GM19395 (cell line): ENCODE measurements at regions not wholly inside any gene's neighbourhood (a gene's known extent, or its start where the extent isn't known, plus 50 kb on each side); places are given as distances from the start of the nearest gene placed in this dataset.
"Not testable (repeated sequence)": the region's sequence is repeated elsewhere in the genome, so short reads cannot be mapped to it uniquely, and the experiment has no call there.

Source experiments
- ATAC-seq: cut with Tn5 transposase; IDR thresholded peaks from one replicate; pipeline ENCODE4 v1.9.1; 2021; ENCODE audit warnings: mild to moderate bottlenecking, moderate library complexity; ENCODE audit not compliant: unreplicated experiment

DNA sequence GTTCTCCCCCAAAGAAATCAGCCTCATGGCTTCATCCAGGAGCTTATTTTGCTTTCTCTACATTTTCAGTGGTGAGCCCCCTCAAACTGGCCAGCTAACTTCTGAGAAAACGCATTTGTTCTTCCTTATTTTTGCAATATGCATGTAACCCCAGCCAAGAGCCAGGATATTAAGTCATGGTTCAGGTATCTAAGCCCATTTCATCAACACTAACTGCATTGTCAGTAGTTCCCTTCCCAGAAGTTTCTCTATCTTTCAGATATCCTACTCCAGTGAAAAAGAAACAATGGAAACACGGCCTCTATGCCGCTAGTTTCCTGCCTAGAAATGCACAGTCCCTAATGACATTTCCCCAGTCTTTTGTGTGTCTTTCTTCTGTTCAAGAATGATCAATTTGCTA lies 102.8 kb upstream of the RASSF8 start:
- ATAC-seq: no peak

DNA sequence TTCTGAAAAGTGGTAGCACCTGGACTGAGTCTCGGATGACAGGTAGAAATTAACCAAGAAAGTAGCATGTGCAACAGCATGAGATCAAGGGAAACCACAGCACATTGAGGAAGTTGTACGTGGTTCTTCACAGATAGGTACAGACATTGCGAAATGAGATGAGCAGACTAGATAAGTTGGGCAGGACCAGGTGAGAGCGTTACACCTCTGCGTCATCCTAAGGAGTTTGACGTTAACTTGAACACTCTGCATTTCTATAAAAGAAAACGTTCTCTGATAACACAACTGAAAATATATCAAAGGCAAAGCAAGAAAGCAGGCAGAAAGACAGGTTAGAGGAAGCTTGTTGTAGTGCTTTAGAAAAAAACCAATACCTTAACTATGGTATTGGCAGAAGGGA lies 98.5 kb upstream of the RASSF8 start:
- ATAC-seq: no peak

DNA sequence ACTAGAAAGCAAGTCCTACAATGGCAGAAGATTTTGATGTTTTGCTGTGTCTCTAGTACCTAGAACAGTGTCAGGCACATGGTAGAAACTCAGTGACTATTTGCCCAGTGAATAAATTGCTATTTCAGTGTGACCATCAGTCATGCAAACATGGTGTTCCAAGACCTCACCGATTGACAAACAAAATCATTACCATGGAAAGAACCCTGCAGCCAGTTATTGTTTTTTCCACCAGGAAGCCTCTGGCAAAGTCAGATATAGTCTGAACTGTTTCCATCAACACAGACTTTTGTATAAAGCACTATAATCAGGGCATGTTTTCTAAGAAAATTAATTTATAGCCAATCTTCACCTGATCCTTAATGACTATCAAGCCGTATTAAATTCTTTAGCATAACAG lies 97.3 kb upstream of the RASSF8 start:
- no peak for ATAC-seq

DNA sequence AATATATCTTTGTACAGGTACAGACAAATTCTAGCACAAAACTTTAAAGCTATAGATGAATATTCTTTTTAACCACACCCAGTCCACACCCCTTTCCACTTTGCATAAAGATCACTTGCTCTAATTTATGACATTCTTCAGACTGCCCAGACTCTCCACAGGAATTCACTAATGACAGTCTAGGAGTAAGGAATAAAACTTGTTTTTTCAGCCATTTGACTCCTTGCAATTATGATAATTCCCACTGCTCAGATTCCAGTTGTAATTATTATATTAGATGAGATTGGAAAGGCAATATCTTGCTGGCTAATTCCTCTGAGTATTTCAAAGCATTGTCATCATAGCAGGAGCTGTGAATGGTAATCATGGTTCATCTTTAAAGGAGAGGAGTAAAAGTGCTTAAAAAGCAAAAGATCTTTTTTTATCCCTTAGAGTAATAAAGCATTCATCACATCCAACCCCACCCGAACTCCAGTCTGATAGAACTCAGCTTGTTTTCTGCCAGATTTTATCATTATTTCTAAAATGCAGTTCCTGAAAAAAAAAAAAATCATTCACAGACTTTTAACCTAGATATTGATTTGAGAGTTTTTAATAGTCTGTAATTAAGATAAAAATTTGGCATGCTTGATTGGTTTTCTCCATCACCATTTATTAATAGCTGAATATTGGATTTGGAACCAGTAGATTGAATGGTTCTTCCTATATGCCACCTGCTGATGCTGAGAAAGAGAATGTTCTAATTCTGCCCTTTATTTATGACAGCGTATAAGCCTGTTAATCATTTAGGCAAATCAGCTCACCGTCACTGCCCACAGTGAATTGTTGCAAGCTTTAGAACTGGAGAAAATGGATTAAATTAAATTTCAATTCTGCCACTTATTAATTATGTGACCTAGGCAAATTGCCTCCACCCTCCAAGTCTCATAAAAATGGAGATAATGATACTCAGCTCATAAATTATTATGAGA lies 93.9 kb upstream of the RASSF8 start:
- ATAC-seq: no peak

DNA sequence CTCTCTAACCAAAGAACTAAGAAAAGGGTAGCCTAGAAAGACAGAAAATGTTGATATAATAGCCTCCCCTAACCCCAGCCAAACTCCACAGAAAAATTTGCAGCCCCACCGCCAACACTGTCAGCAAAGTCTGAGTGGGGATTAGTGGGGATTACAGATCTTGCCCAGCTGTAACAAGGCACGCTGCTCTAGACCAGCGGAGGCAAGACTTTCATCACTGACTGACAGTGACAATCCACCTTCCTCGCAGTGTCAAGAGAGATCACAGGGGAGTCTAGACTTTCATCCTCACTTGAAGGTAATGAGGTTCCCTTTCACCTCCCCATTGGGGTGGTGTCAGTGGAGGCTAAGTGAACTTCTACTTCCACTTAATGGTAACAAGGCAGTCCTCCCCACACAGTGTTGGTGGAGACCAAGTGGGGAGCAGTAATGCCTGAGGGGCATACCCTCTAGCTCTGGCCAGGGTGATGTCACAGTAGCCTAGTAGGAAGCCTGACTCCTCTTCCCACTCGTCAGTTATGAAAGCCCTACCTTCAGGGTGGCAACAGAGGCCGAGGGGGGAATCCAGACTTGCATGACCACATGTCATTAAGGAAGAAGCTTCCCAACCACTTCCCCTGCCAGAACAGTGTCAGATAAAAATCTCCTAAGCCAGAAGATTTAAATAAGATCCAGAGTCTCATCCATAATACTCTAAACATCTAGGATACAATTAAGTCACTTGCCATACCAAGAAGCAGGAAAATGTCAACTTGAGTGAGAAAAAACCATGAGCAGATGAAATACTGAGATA lies 91.7 kb upstream of the RASSF8 start:
- no peak for ATAC-seq

DNA sequence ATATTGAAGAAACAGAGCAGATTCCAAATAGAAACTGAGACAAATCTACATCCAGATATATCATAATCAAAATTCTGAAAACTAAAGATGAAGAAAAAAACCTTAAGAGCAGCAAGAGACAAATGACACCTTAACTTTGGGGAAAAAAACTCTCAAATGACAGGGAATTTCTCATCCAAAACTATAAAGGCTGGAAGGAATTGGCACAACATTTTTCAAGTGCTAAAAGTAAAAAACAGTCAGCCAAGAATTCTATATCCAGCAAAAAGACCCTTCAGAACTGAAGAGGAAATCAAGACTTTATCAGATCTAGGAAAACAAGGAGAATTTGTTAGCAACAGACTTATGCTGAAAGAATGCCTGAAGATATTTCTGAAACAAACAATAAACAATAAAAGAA lies 90.3 kb upstream of the RASSF8 start:
- ATAC-seq: no peak

DNA sequence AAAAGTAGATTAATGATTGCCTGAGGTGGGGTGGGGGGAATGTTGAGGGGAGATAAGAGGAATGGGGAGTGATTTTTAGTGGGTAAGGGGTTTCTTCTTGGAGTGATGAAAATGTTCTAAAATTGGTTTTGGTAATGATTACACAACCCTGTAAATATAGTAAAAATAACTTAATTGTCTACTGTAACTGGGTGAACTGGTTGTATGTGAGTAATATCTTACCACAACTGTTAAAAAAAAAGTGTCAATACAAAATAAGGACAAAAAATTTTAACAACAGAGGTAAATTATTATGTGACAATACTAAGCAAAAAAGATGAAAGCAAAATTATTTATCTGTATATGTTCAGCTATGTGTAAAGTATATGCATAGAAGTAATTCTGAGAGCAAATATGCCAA lies 86.3 kb upstream of the RASSF8 start:
- no peak for ATAC-seq

DNA sequence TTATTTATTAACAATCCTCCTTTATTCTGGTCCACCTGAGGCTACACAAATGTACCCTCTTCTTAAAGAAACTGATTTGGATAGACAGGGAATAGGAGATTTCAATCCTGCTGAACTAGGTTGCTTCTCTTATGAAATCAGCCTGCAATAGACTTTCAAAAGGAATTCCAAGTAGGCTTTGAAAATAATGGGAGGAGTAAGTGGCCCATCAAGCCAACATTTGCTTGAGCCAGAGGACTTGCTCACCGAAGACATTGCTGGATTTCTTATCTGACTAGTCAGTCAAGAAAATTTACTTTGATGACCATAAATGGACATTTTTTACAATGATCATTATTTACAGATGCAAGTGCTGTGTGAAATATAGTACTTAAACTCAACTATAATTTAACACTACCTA lies 82.8 kb upstream of the RASSF8 start:
- ATAC-seq: no peak

DNA sequence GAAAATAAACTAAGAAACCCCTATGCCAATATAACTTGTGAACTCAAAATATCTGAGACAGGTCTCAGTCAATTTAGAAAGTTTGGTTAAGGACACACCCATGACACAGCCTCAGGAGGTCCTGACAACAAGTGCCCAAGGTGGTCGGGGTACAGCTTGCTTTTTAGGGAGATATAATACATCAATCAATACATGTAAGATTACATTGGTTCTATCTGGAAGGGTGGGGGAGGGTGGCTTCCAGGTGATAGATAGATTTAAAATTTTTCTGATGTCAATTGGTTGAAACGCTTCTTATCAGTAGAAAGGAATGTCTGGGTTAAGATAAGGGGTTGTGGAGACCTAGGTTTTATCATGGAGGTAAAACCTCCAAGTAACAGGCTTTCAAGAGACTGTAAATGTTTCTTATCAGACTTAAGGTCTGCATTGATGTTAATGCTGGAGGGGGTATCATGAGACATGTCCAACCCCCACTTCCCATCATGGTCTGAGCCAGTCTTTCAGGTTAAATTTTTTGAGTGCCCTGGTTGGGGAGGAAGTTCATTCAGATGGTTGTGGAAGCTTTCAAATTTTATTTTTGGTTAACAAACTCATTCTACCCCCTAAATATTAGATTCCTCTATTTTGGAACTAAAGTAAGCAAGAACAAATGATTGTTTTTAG lies 82.0 kb upstream of the RASSF8 start:
- no peak for ATAC-seq

DNA sequence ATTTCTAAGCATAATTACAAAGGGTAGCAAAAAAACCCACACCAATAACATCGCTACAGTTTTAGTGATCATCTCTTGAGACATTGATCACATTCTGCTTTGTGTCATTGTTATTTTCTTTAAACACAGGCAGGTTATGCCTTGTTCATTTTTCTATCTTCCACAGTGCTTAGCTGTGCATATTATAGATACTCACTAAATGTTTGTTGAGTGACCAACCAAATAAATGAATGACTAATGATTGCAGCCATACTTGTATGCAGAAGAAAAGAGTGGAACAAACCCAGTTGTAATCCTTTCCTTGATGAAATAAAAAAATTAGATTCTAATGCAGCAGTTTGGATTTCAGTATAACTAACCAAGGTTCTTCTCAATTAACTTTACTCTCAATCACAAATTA lies 81.0 kb upstream of the RASSF8 start:
- ATAC-seq: no peak

DNA sequence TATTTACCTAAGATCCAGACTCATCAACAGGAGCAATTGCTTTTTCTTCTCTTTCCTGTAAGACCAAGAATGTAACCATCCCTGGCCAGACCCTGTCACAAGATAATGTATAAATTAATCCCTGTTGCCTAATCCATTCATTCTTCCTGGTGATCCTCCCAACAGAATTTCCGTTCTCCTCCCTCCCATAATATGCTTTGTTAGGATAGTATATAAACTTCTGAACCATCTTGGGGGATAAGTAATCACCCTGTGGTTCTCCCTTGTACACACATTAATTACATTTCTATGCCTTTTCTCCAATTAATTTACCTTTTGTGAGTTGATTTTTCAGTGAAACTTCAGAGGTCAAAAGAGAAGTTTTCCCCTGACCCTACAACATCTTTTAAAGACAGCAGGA lies 76.2 kb upstream of the RASSF8 start:
- ATAC-seq: no peak

DNA sequence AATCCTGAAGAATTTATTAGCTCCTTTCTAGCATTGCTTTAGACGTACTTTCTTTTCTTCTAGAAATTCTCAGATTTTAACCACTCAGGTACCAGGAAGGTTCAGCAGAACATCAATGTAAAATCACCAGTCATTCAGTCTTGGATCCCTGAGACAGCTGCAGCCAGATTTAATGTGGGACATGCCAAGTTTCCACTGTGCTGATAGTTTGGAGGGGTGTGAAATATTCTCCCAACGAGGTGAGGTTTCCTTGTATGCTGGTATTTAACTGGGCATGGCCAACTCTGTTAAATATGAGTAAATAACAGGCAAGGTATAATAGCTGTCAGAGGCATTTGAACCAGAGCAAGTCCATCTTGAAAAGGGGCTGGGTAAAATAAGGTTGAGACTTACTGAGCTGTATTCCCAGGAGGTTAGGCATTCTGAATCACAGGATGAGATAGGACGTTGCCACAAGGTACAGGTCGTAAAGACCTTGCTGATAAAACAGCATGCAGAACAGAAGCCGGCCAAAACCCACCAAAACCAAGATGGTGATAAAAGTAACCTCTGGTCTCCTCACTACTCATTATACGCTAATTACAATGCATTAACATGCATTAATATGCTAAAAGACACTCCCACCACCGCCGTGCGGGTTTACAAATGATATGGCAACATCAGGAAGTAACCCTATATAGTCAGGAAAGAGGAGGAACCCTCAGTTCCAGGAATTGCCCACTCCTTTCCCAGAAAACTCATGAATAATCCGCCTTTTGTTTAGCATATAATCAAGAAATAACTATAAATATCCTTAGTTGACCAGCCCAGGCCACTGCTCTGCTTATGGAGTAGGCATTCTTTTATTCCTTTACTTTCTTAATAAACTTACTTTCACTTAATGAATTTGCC lies 75.2 kb upstream of the RASSF8 start:
- no peak for ATAC-seq

DNA sequence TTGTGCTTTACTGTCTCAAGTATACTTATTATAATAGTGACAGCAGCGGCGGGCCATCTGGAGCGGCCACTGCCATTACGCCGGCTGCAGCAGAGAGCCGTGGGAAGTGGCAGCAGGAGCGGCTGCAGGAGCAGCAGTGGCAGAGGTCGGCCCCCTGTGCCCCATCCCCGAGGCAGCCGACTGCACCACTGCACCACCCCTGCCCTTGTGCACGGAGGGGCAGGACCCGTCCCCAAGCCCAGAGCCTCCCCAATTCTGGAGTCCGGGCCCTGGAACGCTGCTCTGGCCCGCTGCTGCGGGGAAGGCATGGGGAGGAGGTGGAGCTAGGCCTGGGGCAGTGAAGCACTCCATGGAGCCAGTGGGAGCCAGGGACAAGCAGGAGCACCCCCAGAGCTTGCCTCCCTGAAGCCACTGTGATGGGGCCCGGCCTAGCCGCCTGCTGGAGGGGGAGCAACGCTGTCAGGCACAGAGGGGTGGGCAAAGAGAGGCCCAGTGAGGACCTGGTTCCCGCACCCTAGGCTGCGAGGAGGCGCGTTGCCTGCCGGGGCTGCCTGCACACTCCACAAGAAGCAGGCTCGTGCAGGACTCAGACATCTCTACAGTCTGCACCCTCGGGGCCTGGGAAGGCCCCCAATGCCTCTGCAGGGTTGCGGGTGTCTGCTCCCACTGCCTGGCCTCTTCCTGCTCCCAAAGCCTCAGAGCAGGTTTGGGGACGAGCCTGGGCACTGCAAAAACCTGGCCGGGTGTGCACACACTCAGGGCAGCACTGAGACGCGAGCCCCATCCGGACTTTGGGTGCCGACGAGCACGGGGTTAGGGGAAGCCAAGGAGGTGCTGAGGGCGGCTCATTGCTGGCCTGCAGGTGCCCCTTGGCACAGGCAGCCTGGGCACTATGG lies 74.2 kb upstream of the RASSF8 start:
- no peak for ATAC-seq

DNA sequence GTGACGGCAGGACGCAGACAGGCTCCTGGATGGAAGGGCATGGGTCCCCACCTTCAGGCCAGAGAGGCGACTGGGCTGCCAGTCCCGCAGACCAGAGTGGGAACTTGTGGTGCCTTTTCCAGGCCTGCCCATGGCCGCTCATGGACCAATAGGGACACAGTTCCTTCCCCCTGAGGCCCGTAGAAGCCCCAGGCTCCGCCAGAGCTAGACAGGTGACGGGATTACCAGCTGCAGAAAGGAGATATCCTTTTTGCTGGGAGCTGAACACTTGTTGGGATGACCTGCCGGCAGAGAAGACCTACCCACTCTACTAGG lies 73.6 kb upstream of the RASSF8 start:
- no peak for ATAC-seq

DNA sequence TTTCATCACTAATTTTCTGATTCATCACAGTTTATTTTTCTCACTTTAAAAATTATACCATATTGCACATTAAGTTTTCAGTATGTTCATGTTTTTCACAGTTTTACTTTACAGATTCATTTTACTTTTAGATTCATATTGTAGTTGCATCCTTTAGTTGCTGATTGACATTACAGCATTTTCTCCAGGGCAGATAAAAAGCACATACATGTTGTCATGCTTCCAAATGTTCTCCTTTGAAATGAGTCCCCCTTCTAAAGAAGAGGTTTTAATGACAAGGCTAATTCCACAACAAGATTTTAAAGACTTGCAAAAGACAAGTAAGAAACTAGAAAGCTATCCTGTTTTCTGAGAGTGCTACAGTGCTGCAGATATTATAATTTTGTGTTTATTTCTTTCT lies 72.1 kb upstream of the RASSF8 start:
- ATAC-seq: no peak

DNA sequence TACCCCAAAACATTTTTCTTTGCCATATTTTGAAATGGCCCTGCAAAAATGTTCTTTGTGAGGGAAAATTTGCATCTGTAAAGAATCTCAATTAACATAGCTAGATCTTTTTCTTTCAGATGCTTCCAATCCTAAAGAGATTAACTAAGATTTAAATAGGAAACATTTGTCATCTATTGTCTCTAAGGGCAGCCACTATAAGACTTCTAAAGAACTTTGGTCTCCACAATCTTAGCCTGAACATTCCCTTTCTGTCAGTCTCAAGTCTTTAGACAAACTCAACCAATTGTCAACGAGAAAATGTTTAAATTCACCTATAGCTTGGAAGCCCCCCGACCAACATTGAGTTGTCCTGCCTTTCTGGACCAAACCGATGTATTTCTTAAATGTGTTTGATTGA lies 71.1 kb upstream of the RASSF8 start:
- no peak for ATAC-seq

DNA sequence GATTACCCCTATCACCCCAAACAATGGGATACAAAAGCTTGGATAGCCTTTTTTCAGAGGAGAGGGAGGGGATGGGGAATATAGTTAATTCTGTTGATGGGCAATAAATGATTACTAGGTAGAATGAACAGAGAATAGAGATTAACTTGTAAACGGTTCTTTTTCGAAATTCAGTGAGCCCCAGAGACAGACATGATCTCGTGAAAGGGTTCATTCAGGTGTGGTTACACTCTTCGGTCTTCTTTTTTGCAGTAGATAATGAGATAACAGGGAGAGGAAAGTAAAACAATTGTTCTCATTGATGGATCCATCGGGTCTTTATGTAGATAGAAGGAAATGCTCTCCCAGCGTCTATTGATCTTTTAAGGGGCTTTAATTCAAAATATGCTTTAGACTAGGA lies 69.3 kb upstream of the RASSF8 start:
- no peak for ATAC-seq

DNA sequence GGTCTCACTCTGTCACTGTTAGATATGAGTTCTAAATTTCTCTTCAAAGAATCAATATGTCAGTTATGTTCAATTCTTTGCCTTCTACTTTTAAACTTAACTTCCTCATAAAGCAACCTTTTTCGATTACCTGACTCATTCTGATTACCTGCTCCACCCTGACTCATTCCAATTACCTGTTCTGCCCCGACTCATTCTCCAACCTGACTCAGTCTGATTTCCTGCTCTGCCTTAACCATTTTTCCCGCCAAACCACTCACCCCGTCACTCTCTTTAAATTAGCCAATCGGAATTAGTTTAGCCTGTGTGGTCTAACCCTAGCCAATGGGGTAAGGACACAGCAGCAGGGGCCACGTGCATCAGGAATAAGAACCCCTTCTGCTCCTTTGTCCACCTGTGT lies 67.4 kb upstream of the RASSF8 start:
- ATAC-seq: not testable (repeated sequence)

DNA sequence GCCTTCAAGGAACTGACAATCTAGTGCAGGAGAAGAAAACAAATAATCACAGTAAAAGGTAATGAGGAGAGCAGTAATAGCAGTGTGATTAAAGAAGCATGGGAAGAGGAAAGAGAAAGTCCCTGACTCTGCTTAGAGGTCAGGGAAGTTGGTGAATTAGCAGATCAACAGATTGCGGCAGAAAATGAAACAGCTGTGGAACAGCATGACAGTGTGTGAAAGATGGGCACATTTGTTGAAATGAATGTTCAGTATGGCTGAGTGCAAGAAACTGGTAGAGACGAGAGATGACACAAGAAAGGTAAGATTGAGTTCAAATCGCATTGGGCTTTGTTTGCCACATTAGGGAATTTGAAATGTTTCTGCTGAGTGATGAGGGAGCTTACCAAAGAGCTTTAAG lies 63.7 kb upstream of the RASSF8 start:
- no peak for ATAC-seq

DNA sequence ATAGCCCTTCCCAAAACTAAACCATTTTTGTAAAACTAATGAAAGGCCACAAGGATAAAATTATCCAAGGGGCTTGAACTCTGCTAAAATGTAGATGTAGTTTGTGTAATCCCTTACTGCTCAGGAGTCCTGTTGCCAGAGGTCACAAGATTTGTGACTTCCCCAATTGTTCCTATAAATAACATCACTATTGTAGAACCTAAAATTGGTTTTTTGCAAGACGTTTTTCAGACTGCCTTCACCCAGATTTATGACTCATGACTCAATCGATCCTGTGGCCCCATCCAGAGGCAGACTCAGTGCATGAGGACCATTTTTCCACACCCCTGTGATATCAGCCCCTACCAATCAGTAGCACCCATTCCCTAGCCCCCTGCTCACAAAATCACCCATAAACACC lies 61.5 kb upstream of the RASSF8 start:
- ATAC-seq: no peak
